ENCODE measurements at regions not wholly inside any gene's neighbourhood (a gene's known extent, or its start where the extent isn't known, plus 50 kb on each side); places are given as distances from the start of the nearest gene placed in this dataset.

DNA sequence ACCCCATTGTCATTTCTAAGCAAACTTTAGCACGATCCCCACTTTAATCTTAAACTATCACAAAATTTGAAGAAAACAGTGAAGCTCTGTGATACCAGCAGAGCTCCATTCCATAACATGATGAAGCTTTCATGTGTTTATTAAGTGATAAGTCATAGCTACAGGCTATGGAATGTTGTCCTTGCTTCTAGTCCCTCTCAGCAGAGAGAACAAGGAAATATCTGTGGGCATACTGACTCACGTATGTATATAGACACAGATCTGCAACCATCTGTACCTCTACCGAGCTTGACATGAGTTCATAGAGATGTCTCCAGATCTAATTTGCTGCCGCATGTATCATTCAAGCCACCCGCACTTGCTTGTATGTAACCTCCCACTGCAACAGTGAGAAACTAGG, 588.9 kb downstream of the ETS1 start:
- peak; percentile 11 for DNase-seq (ENCODE audit: low read depth)
- TF ChIP-seq, protein P1, sequence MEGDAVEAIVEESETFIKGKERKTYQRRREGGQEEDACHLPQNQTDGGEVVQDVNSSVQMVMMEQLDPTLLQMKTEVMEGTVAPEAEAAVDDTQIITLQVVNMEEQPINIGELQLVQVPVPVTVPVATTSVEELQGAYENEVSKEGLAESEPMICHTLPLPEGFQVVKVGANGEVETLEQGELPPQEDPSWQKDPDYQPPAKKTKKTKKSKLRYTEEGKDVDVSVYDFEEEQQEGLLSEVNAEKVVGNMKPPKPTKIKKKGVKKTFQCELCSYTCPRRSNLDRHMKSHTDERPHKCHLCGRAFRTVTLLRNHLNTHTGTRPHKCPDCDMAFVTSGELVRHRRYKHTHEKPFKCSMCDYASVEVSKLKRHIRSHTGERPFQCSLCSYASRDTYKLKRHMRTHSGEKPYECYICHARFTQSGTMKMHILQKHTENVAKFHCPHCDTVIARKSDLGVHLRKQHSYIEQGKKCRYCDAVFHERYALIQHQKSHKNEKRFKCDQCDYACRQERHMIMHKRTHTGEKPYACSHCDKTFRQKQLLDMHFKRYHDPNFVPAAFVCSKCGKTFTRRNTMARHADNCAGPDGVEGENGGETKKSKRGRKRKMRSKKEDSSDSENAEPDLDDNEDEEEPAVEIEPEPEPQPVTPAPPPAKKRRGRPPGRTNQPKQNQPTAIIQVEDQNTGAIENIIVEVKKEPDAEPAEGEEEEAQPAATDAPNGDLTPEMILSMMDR (conservative IDR thresholded peaks at IDR 0.05; ENCODE audit: low read length): no peak
- H3K4me3 ChIP-seq (ENCODE audit: low read length): no peak overlapping the region

DNA sequence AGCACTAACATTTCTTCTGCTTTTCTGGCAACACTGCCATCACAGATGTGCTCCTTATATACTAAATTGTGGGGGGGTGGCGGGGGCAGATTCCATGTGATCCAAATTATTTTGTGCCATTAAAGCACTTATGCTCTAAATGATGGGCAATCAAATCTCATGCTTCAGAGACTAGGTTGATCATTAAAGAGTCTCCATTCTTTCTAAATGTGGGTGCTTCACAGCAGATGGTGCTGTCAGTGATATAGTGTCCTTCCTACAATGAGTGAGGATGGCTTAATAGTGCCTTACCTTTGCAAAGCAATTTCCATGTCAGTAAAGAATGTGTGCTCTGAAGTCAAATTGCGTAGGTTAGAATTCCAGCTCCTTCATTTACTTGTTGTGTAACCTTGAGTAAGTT, 589.8 kb downstream of the ETS1 start:
- TF ChIP-seq, protein P1 (conservative IDR thresholded peaks at IDR 0.05; ENCODE audit: low read length): no peak
- H3K4me3 ChIP-seq (ENCODE audit: low read length): no peak overlapping the region
- no peak for DNase-seq (ENCODE audit: low read depth)

DNA sequence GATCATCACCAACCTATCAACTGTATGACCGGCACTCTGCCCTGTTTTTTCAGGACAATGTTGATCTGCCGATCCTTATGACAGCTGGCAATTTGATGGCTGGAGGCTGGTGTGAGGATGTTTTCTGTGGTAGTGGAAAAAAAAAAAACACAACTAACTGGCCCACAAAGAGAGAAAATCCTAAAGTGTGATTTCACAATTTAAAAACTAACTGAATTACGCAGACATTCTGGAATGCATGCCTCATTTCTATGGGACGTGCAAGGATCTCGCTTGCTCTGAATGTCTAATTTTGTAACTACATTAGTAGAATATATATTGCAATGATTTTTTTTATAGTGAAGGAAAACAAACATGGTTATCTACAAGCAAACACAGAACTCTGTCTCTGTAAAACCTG, 590.5 kb downstream of the ETS1 start:
- DNase-seq (ENCODE audit: low read depth): peak; percentile 76
- H3K4me3 ChIP-seq (ENCODE audit: low read length): no peak overlapping the region
- TF ChIP-seq, protein P1 (conservative IDR thresholded peaks at IDR 0.05; ENCODE audit: low read length): no peak

DNA sequence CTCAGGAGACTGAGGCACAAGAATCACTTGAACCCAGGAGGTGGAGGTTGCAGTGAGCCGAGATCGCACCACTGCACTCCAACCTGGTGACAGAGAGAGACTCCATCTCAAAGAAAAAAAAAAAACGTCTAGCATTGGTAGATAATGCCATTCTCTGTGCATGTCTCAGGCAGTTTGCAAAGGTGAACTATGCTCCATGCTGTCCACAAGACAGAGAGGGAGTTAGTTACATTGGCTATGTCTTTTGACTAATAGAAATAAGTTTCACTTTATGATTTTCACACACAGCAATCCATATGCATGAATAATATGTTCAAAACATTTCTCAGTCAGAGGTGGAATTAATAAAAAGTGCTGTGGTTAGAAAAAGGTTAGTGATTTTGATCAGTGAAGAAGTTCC, 591.4 kb downstream of the ETS1 start:
- DNase-seq (ENCODE audit: low read depth): no peak
- H3K4me3 ChIP-seq (ENCODE audit: low read length): no peak overlapping the region
- TF ChIP-seq, protein P1 (conservative IDR thresholded peaks at IDR 0.05; ENCODE audit: low read length): no peak

DNA sequence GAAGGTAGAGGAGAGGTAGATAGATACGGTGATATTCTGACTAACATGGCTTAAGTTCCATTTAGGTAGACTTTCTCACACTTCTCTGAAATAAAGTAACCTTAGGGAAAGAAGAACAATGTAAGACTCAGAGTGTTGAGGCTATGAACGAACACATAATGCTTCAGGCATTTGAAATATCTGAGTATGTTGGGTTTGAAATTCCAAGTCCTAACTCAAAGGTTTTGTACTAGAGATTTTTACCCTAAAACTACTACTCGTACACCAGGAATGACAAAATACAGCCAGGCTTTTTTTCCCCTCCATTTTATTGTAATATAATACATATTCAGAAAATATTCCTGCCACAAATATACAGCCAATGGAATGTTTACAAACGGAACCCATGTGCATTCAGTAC, 592.6 kb downstream of the ETS1 start:
- DNase-seq (ENCODE audit: low read depth): peak; percentile 86
- TF ChIP-seq, protein P1 (conservative IDR thresholded peaks at IDR 0.05; ENCODE audit: low read length): no peak
- H3K4me3 ChIP-seq (ENCODE audit: low read length): no peak overlapping the region

DNA sequence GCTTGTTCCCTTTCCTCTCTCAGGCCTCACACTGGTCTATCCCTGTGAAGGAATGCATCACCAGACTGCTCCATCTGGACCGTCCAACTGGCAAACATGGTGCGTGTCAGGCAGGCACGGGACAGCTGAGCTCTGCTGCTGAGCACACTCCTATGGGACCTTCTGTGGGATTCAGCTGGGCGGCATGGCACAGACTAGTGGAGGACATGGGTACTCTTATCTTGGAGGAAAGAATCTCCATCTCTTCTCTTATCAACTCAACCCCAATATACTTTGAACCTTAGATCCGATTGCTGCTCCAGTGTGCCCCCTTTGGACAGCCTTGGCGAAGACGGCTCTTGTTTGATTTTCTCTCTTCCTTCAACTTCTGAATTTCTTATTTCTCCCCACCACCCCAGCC, 593.6 kb downstream of the ETS1 start:
- H3K4me3 ChIP-seq (ENCODE audit: low read length): no peak overlapping the region
- TF ChIP-seq, protein P1 (conservative IDR thresholded peaks at IDR 0.05; ENCODE audit: low read length): peak; percentile 22
- DNase-seq (ENCODE audit: low read depth): no peak

DNA sequence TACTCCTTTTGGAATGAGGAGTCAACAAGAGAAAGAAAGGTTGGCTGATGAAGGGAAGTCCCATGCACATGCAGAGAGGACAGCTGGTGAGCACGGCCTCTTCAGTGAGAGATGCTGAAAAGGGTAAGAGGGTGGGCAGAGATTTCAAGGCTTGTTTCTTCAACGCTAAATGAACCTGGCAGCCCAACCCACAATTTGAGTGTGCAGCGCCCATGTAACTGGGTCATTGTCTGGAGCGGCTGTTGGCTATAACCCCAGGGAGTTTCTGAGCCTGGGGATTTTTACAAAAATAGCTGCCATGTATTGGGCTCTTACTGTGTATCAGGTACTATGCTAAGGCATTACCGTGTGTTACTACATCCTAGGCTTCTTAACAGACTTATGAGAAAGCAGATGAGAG, 594.1 kb downstream of the ETS1 start:
- TF ChIP-seq, protein P1 (conservative IDR thresholded peaks at IDR 0.05; ENCODE audit: low read length): no peak
- H3K4me3 ChIP-seq (ENCODE audit: low read length): no peak overlapping the region
- DNase-seq (ENCODE audit: low read depth): no peak
